22Rv1 (cell line): ENCODE measurements at regions not wholly inside any gene's neighbourhood (a gene's known extent, or its start where the extent isn't known, plus 50 kb on each side); places are given as distances from the start of the nearest gene placed in this dataset.

ENCODE experiments used
- ZFX ChIP-seq: fragments of 450-650 bp; IDR thresholded peaks from 2 replicates; pipeline ENCODE4 v1.6.1; 2017; ENCODE audit warnings: antibody characterized with exemption, borderline replicate concordance
- TF ChIP-seq, protein P1 (sequence below): fragments of 450-650 bp; IDR thresholded peaks from 2 replicates; pipeline ENCODE4 v1.5.1; 2017; ENCODE audit warnings: mild to moderate bottlenecking

DNA sequence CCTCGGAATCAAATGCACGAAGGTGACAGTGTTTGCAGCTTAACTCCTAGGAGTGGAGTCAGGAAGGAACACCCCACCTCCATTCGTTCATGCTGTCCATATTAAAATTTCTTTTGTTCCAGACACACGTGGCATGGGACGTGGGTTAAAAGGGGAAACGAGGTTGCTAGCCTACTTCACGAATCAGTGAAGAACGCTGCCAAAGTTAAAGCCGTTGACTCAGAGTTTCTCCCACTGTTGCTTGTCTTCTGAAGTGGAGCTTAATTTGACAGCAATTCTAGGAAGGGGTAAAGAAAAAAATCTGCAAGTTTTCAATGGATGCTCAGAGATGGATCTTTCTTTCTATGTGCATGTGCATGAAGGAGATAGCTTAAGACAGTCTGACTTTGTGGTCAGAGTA is 499.1 kb downstream of the CD83 start:
- TF ChIP-seq, protein P1, sequence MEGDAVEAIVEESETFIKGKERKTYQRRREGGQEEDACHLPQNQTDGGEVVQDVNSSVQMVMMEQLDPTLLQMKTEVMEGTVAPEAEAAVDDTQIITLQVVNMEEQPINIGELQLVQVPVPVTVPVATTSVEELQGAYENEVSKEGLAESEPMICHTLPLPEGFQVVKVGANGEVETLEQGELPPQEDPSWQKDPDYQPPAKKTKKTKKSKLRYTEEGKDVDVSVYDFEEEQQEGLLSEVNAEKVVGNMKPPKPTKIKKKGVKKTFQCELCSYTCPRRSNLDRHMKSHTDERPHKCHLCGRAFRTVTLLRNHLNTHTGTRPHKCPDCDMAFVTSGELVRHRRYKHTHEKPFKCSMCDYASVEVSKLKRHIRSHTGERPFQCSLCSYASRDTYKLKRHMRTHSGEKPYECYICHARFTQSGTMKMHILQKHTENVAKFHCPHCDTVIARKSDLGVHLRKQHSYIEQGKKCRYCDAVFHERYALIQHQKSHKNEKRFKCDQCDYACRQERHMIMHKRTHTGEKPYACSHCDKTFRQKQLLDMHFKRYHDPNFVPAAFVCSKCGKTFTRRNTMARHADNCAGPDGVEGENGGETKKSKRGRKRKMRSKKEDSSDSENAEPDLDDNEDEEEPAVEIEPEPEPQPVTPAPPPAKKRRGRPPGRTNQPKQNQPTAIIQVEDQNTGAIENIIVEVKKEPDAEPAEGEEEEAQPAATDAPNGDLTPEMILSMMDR: no peak
- no peak for TF ChIP-seq ZFX
